Nephron (organoid): ENCODE measurements at regions not wholly inside any gene's neighbourhood (a gene's known extent, or its start where the extent isn't known, plus 50 kb on each side); places are given as distances from the start of the nearest gene placed in this dataset.
A peak's percentile ranks its signal among the peaks of the same experiment; 100 is the strongest.
"Not testable (repeated sequence)": the region's sequence is repeated elsewhere in the genome, so short reads cannot be mapped to it uniquely, and the experiment has no call there.

Experiments used
- H3K27ac Mint-ChIP-seq, 3 experiments: 2 replicates each; pipeline ENCODE4 v1.8.0; 2020; ENCODE audit warnings: mixed read lengths in 3 of 3, mild to moderate bottlenecking in 2 of 3, moderate library complexity in 1 of 3
- H3K27me3 Mint-ChIP-seq: 2 replicates; pipeline ENCODE4 v1.8.0; 2021; ENCODE audit warnings: low read depth, mild to moderate bottlenecking, moderate library complexity, mixed read lengths
- H3K36me3 Mint-ChIP-seq: 2 replicates; pipeline ENCODE4 v1.8.0; 2020; ENCODE audit warnings: low read depth, mixed read lengths
- H3K4me1 Mint-ChIP-seq: 2 replicates; pipeline ENCODE4 v1.8.0; 2020; ENCODE audit warnings: mixed read lengths
- H3K4me3 Mint-ChIP-seq, 3 experiments: 2 replicates each; pipeline ENCODE4 v1.8.0; 2020; ENCODE audit warnings: mild to moderate bottlenecking in 3 of 3, mixed read lengths in 3 of 3, moderate library complexity in 2 of 3
- H3K9me3 Mint-ChIP-seq: 2 replicates; pipeline ENCODE4 v1.8.0; 2020; ENCODE audit warnings: mixed read lengths
- CTCF ChIP-seq, 3 experiments: fragments of 200-600 bp; sonication (generic); IDR thresholded peaks; one replicate each; pipeline ENCODE4 v1.5.0; 2021; ENCODE audit warnings: antibody characterized with exemption in 3 of 3; ENCODE audit not compliant: unreplicated experiment in 3 of 3

DNA sequence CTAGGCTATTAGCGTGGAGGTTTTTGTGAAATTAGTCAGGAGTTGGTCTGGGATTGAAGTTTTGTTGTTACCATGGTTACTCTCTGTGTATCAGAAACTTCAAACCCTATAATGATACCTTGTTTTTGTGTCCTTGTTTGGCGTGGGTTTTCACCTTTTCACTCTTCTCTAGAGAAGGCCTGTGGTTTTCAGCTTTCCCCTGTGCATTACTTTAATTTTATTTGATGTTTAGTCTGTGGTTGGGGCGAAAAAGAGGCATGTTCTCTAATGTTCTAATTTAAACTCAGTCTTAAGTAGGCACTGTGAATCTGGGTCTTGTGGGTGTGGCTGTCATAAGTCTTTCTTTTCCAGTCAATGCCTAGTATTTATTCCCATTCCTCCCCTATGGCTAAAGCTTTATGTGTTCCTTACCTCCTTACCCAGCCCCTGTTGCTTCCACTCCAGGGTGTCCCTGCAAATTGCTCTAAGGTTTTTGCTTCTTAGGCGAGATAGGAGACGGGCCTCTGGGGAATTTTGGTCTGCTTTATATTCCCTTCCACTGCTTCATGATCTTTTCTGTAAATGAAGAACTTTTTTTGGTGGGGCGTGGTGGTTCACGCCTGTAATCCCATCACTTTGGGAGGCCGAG, 125.1 kb upstream of the XIST start:
- Mint-ChIP-seq H3K9me3 (peaks cover 3% of the 10 kb centered on the region), H3K4me1 (peaks cover 5% of the 10 kb centered on the region), H3K4me3 (no peak overlapping the region), H3K27me3 (no peaks in the 10 kb centered on the region), H3K27ac (no peak overlapping the region), H3K36me3 (peaks cover 60% of the 10 kb centered on the region)
- no peak for TF ChIP-seq CTCF (IDR thresholded peaks at IDR 0.05; ENCODE audit: unreplicated experiment in 3 of 3)

DNA sequence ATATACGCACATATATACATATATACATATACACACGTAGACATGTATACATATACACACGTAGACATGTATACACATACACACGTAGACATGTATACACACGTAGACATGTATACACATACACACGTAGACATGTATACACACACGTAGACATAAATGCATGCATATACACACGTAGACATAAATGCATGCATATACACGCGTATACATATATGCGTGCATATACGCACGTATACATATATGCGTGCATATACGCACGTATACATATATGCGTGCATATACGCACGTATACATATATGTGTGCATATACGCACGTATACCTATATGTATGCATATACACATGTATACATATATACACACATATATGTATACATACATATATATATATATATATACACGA, 114.9 kb upstream of the XIST start:
- peaks cover 70% of the 10 kb centered on the region for H3K36me3 Mint-ChIP-seq
- not testable (repeated sequence) for H3K4me1 Mint-ChIP-seq, H3K4me3 Mint-ChIP-seq, H3K27me3 Mint-ChIP-seq
- H3K27ac Mint-ChIP-seq: peak overlapping the region in 1 of 3 experiments; percentile 14
- H3K9me3 Mint-ChIP-seq: peaks cover 15% of the 10 kb centered on the region

DNA sequence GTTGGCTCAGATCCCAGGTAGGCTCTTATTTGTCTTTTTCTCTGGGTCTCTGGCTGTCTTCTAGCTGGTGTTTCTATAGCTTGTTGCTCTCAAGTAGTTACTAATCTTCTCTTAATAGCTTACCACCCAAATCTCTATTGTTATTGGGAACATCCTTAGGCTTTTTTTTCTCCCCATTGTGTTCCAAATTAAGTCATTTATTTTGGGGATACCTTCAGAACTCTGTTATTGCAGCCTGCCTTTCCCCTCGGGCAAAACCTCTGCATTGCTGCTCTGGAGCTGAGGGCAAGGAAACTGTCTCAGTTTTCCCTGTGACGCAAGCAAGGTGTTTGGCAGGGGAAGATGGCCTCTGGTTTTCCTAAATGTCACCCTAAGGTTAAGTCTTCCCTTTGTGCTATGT, 113.3 kb upstream of the XIST start:
- H3K27me3 Mint-ChIP-seq: no peaks in the 10 kb centered on the region
- peaks cover 66% of the 10 kb centered on the region for H3K36me3 Mint-ChIP-seq
- TF ChIP-seq CTCF (IDR thresholded peaks at IDR 0.05; ENCODE audit: unreplicated experiment in 3 of 3): no peak

GRCh38 chrX:73964579-73964978, 112.1 kb upstream of the XIST start:
- Mint-ChIP-seq H3K4me1 (peaks cover 9% of the 10 kb centered on the region), H3K9me3 (peaks cover 4% of the 10 kb centered on the region), H3K27me3 (no peaks in the 10 kb centered on the region), H3K27ac (peak overlapping the region; percentile 81 to 97 (median 88)), H3K36me3 (peaks cover 67% of the 10 kb centered on the region), H3K4me3 (no peak overlapping the region)
- no peak for TF ChIP-seq CTCF (IDR thresholded peaks at IDR 0.05; ENCODE audit: unreplicated experiment in 3 of 3)

More for the DNA sequence above, 113.3 kb upstream of the XIST start:
- H3K4me3 Mint-ChIP-seq: no peak overlapping the region
- H3K9me3 Mint-ChIP-seq: peaks cover 10% of the 10 kb centered on the region
- H3K27ac Mint-ChIP-seq: peak overlapping the region in 2 of 3 experiments; percentile 33 to 68
- peaks cover 9% of the 10 kb centered on the region for H3K4me1 Mint-ChIP-seq

DNA sequence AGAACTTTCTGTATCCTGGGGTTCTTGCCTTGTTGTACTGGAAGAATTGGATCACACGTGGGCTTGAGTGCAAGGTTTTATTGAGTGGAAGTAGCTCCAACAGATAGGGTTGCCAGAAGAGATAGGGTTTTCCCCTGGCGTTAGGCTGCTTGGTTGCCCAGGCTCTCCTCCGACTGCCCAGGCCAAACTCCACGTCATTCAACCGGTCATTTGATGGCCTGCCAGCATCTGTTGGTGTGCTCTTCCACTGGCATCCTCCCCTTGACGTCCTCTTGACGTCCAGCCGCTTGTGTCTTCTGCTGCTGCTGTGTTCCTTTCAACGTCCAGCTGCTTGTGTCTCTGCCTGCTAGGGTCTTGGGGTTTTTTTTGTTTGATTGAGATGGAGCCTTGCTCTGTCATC, 111.2 kb upstream of the XIST start:
- Mint-ChIP-seq H3K4me1 (peaks cover 9% of the 10 kb centered on the region), H3K4me3 (no peak overlapping the region), H3K9me3 (no peaks in the 10 kb centered on the region), H3K27me3 (no peaks in the 10 kb centered on the region), H3K27ac (peak overlapping the region; percentile 81 to 97 (median 88)), H3K36me3 (peaks cover 70% of the 10 kb centered on the region)
- TF ChIP-seq CTCF (IDR thresholded peaks at IDR 0.05; ENCODE audit: unreplicated experiment in 3 of 3): no peak

GRCh38 chrX:73962948-73963347, 110.4 kb upstream of the XIST start:
- Mint-ChIP-seq H3K9me3 (no peaks in the 10 kb centered on the region), H3K4me1 (peaks cover 9% of the 10 kb centered on the region), H3K4me3 (no peak overlapping the region), H3K36me3 (peaks cover 73% of the 10 kb centered on the region), H3K27ac (no peak overlapping the region), H3K27me3 (no peaks in the 10 kb centered on the region)
- no peak for TF ChIP-seq CTCF (IDR thresholded peaks at IDR 0.05; ENCODE audit: unreplicated experiment in 3 of 3)

DNA sequence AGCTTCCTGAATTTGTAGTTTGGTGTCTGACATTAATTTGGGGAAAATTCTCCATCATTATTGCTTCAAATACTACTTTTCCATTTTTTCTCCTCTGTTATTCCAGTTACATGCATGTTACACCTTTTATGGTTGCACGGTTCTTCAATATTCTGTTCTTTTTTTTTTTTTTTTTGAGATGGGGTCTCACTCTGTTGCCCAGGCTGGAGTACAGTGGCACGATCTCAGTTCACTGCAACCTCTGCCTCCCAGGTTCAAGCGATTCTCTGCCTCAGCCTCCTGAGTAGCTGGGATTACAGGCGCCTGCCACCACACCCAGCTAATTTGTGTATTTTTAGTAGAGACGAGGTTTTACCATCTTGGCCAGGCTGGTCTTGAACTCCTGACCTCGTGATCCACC, 109.4 kb upstream of the XIST start:
- H3K4me3 Mint-ChIP-seq, H3K4me1 Mint-ChIP-seq, H3K27me3 Mint-ChIP-seq, H3K9me3 Mint-ChIP-seq, H3K27ac Mint-ChIP-seq: not testable (repeated sequence)
- H3K36me3 Mint-ChIP-seq: peaks cover 72% of the 10 kb centered on the region
